ENCODE measurements at regions not wholly inside any gene's neighbourhood (a gene's known extent, or its start where the extent isn't known, plus 50 kb on each side); places are given as distances from the start of the nearest gene placed in this dataset.
"Not testable (repeated sequence)": the region's sequence is repeated elsewhere in the genome, so short reads cannot be mapped to it uniquely, and the experiment has no call there.

DNA sequence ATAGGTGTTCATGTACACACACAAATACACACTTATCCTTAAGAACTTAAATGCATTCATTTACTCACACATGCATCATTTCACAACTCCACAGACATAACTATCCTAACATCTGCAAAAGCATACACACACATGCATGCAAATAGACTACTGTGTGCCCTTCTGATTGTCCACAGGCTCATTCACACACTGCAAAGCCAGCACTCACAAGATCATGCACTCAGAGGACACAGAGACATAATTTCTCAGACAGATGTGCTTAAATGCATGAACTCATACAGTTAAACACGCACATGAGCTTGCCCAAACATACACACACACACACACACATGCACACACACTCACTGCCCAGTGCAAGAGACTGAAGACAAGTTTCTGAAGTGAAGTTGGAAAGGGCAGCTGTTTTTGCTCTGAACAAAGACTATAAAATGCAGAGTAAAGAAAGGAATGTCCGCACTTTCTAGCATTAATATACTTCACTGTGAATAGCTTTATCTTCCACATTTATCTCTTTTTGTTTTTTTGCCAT is 1018.0 kb upstream of the HS3ST1 start:
- no peak overlapping the region for H3K4me3 ChIP-seq
- no peak for DNase-seq (ENCODE audit: low spot score)

DNA sequence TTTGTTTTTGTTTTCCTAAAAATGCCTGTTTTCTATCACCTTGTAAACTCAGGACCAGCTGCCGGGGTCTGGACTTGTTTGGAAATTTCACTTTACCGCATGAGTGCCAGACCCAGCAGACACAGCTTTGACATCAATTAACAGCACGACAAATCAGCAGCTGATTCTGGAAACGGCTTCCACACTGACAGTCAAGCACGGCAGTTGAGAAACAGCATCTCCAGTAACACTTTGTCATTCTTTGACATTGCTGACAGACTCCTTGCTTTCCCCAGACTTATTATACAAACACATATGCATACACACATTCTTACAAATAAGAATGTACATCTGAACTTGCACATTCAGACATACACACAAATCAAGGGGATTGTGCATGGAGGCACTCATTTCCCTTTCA is 1017.6 kb upstream of the HS3ST1 start:
- no peak for DNase-seq (ENCODE audit: low spot score)
- TF ChIP-seq, protein P1, sequence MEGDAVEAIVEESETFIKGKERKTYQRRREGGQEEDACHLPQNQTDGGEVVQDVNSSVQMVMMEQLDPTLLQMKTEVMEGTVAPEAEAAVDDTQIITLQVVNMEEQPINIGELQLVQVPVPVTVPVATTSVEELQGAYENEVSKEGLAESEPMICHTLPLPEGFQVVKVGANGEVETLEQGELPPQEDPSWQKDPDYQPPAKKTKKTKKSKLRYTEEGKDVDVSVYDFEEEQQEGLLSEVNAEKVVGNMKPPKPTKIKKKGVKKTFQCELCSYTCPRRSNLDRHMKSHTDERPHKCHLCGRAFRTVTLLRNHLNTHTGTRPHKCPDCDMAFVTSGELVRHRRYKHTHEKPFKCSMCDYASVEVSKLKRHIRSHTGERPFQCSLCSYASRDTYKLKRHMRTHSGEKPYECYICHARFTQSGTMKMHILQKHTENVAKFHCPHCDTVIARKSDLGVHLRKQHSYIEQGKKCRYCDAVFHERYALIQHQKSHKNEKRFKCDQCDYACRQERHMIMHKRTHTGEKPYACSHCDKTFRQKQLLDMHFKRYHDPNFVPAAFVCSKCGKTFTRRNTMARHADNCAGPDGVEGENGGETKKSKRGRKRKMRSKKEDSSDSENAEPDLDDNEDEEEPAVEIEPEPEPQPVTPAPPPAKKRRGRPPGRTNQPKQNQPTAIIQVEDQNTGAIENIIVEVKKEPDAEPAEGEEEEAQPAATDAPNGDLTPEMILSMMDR (IDR thresholded peaks at IDR 0.05): no peak
- no peak overlapping the region for H3K4me3 ChIP-seq
- H3K27ac ChIP-seq: no peak overlapping the region

More for the DNA sequence above, 1018.0 kb upstream of the HS3ST1 start:
- no peak overlapping the region for H3K27ac ChIP-seq
- TF ChIP-seq, protein P1 (IDR thresholded peaks at IDR 0.05): no peak

DNA sequence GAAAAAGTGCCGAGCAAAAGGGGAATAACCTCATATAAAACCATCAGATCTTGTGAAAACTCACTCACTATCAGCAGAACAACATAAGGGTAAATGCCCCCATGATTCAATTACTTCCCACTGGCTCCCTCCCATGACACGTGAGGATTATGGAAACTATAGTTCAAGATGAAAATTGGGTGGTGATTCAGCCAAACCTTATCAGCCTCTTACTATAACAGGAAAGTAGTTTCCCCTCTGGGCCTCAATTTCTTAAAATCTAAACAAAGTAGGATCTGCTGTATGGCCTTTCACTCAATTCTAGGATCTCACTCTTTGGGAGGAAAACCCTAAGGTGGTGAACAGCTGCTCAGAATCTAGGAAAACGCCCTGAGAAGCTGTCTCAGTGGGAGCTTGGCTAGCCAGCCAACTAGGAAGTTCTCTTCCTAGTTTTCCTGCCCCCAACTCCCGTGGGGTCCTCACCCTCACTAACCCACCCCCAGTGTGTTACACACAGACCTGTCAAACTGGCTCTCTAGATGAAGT is 1017.1 kb upstream of the HS3ST1 start:
- Histone ChIP-seq H3K27ac (no peak overlapping the region), H3K4me3 (no peak overlapping the region)
- TF ChIP-seq, protein P1 (IDR thresholded peaks at IDR 0.05): no peak
- DNase-seq (ENCODE audit: low spot score): no peak

DNA sequence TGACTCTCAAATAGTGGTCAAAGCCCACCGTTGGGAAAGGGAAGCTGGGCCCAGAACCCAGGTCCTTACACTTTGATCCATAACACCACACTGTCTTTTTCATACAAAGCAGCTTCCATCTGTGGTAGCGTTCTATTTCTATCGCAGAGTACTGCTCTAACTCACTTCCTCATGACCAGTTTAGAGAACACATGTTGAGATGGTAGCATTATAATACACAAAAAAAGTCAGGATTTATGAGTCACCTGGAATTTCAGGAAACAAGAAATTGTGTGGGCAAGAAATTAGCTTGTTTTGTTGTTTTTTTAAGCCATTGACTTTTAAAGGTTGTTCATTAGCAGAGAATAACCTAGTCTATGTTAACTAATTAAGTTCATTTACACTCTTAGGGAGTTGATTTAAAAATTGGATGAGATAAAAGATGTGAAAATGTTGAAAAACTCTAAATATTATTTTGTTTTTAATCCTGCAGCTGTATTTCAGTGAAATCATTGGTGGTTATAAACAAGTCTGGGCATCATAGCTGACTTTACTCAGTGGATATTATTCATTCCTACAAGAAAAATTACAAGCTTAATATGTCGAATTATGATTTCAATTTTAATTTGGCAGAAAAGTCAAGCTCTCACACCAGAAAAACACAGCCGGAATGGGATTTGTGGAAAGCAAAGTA is 1011.1 kb upstream of the HS3ST1 start:
- no peak overlapping the region for H3K4me3 ChIP-seq
- no peak overlapping the region for H3K27ac ChIP-seq
- TF ChIP-seq, protein P1 (IDR thresholded peaks at IDR 0.05): no peak
- DNase-seq (ENCODE audit: low spot score): no peak

DNA sequence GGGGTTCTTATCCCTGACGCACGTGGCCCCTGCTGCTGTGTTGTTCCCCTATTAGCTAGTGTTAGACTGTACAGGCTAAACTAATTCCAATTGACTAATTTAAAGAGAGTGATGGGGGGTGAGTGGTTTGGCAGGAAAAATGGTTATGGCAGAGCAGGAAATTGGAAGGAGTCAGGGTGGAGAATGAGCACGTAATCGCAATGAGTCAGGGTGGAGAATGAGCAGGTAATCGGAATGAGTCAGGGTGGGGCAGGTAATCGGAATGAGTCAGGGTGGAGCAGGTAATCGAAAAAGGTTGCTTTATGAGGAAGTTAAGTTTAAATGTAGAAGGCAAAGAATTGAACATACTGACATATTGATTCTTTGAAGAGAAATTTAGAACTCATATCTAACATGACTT is 1002.6 kb upstream of the HS3ST1 start:
- not testable (repeated sequence) for H3K4me3 ChIP-seq; DNase-seq (ENCODE audit: low spot score); H3K27ac ChIP-seq

DNA sequence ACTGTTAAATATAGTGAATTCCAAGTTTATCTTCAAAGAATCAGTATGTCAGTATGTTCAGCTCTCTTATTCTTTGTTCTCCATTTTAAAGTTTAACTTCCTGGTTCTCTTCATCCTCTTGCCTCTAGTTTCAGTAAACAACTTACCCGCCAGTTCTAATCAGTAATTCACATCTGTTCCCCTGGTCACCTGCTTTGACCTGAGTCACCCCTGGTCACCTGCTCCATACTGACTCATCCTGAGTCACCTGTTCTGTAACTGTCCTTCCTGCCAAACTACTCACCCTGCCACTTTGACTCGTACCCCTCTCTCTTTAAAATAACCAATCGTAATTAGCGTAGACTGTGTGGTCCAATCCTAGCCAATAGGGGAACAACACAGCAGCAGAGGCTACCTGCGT is 992.7 kb upstream of the HS3ST1 start:
- DNase-seq (ENCODE audit: low spot score): no peak
- TF ChIP-seq, protein P1 (IDR thresholded peaks at IDR 0.05): no peak
- H3K27ac ChIP-seq: no peak overlapping the region
- H3K4me3 ChIP-seq: no peak overlapping the region

DNA sequence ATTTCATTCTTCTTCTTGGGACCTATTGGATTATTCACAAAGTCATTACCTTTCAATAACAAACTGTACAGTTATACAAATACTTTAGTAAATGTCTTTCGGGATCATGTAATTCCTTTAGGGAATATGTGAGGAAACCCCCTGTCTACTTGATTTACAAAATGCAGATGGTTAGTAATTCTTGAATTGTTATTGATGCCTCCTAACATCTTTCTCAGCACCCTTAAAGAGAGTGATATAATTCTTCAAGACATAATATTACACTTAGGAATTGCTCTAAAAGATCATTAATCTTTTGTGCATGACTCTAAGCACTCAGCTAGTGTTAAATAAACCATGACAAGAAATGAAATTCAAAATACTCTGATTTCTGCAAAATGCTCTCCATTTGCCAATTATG is 988.1 kb upstream of the HS3ST1 start:
- no peak overlapping the region for H3K27ac ChIP-seq
- TF ChIP-seq, protein P1 (IDR thresholded peaks at IDR 0.05): no peak
- no peak overlapping the region for H3K4me3 ChIP-seq
- no peak for DNase-seq (ENCODE audit: low spot score)
